Transverse colon (tissue), 4 donors: ENCODE measurements at regions not wholly inside any gene's neighbourhood (a gene's known extent, or its start where the extent isn't known, plus 50 kb on each side); places are given as distances from the start of the nearest gene placed in this dataset.

ENCODE experiments used
- EP300 ChIP-seq: sonication (generic); formaldehyde crosslinking; IDR thresholded peaks from one replicate; pipeline ENCODE4 v1.6.1; 2017; ENCODE audit warnings: antibody characterized with exemption, low read depth
- POLR2A ChIP-seq: fragments of 450-650 bp; IDR thresholded peaks from one replicate; pipeline ENCODE4 v1.6.1; 2016; ENCODE audit warnings: antibody characterized with exemption, mild to moderate bottlenecking, moderate library complexity
- POLR2AphosphoS5 ChIP-seq, 3 donors: sonication (generic); formaldehyde crosslinking; IDR thresholded peaks; one replicate each; pipeline ENCODE4 v1.6.1; 2016; ENCODE audit warnings: antibody characterized with exemption in 3 of 3
- TF ChIP-seq, protein P1 (sequence below), 5 experiments: fragments of 200-600 bp in 3 of 5; fragments of 450-650 bp in 2 of 5; sonication (generic) in 3 of 5; IDR thresholded peaks; 1 replicate in 2 of 5; 2 replicates in 3 of 5; pipeline ENCODE4 v1.5.1; 2016 to 2017; ENCODE audit warnings: antibody characterized with exemption in 5 of 5, inconsistent platforms in 3 of 5, mild to moderate bottlenecking in 2 of 5, moderate library complexity in 1 of 5

DNA sequence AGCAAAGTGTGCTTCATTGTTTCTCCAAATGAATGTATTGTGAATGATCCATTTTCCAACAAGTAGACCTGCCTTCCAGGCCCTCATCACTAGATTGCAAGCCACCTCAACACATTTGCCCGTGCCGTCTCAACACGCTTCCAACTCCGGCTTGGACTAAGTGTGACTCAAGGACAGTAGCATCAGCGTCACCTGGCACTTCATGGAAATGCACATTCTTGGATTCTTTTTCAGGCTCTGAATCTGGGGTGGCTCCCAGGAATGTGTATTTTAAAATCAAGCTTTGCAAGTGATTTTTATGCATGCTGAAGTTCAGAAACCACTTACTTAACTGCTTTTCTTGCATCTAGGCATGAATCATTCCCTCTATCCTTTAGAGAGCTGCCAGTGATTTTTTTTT, 129.6 kb upstream of the EEF1E1 start:
- TF ChIP-seq POLR2AphosphoS5 (IDR thresholded peaks at IDR 0.05) (no peak), EP300 (no peak), POLR2A (no peak)
- TF ChIP-seq, protein P1, sequence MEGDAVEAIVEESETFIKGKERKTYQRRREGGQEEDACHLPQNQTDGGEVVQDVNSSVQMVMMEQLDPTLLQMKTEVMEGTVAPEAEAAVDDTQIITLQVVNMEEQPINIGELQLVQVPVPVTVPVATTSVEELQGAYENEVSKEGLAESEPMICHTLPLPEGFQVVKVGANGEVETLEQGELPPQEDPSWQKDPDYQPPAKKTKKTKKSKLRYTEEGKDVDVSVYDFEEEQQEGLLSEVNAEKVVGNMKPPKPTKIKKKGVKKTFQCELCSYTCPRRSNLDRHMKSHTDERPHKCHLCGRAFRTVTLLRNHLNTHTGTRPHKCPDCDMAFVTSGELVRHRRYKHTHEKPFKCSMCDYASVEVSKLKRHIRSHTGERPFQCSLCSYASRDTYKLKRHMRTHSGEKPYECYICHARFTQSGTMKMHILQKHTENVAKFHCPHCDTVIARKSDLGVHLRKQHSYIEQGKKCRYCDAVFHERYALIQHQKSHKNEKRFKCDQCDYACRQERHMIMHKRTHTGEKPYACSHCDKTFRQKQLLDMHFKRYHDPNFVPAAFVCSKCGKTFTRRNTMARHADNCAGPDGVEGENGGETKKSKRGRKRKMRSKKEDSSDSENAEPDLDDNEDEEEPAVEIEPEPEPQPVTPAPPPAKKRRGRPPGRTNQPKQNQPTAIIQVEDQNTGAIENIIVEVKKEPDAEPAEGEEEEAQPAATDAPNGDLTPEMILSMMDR (IDR thresholded peaks at IDR 0.05) = no peak
